ENCODE measurements at regions not wholly inside any gene's neighbourhood (a gene's known extent, or its start where the extent isn't known, plus 50 kb on each side); places are given as distances from the start of the nearest gene placed in this dataset.

GRCh38 chr6:21749754-21750153, 156.2 kb downstream of the SOX4 start:
- TF ChIP-seq TAF1 (IDR thresholded peaks at IDR 0.05; ENCODE audit: low read depth) (no peak), USF1 (IDR thresholded peaks at IDR 0.05) (no peak), ZBTB7A (IDR thresholded peaks at IDR 0.05; ENCODE audit: low read depth) (no peak), EP300 (IDR thresholded peaks at IDR 0.05; ENCODE audit: borderline replicate concordance) (no peak), FOXM1 (IDR thresholded peaks at IDR 0.05; ENCODE audit: borderline replicate concordance, low read depth) (no peak), RAD21 (IDR thresholded peaks at IDR 0.05; ENCODE audit: low read depth) (no peak), MAX (IDR thresholded peaks at IDR 0.05) (no peak), REST (IDR thresholded peaks at IDR 0.05; ENCODE audit: low read depth) (no peak), NFIC (IDR thresholded peaks at IDR 0.05) (no peak)
